ENCODE measurements at regions not wholly inside any gene's neighbourhood (a gene's known extent, or its start where the extent isn't known, plus 50 kb on each side); places are given as distances from the start of the nearest gene placed in this dataset.

GRCh38 chr3:140816372-140817195 is 125.1 kb upstream of the SLC25A36 start:
- no peak overlapping the region for H3K4me3 ChIP-seq (ENCODE audit: low read depth, low read length)
- DNase-seq (ENCODE audit: low read depth) = no peak
- no peak for TF ChIP-seq CTCF (IDR thresholded peaks at IDR 0.05; ENCODE audit: insufficient read depth, low read length)

- no peak overlapping the region for H3K4me3 ChIP-seq (ENCODE audit: low read depth, low read length)
- no peak for DNase-seq (ENCODE audit: low read depth)
- TF ChIP-seq CTCF (IDR thresholded peaks at IDR 0.05; ENCODE audit: insufficient read depth, low read length) = no peak
These were observed 120.1 kb upstream of the SLC25A36 start for GRCh38 chr3:140821493-140821892.

- TF ChIP-seq CTCF (IDR thresholded peaks at IDR 0.05; ENCODE audit: insufficient read depth, low read length) = no peak
- no peak for DNase-seq (ENCODE audit: low read depth)
- no peak overlapping the region for H3K4me3 ChIP-seq (ENCODE audit: low read depth, low read length)
These were observed 119.1 kb upstream of the SLC25A36 start for GRCh38 chr3:140822401-140823047.

GRCh38 chr3:140823106-140823505 is 118.5 kb upstream of the SLC25A36 start:
- H3K4me3 ChIP-seq (ENCODE audit: low read depth, low read length) = no peak overlapping the region
- no peak for DNase-seq (ENCODE audit: low read depth)
- TF ChIP-seq CTCF (IDR thresholded peaks at IDR 0.05; ENCODE audit: insufficient read depth, low read length) = no peak

GRCh38 chr3:140827894-140828293 is 113.7 kb upstream of the SLC25A36 start:
- DNase-seq (ENCODE audit: low read depth) = no peak

GRCh38 chr3:140828585-140828984 is 113.1 kb upstream of the SLC25A36 start:
- no peak overlapping the region for H3K4me3 ChIP-seq (ENCODE audit: low read depth, low read length)
- DNase-seq (ENCODE audit: low read depth) = no peak
- TF ChIP-seq CTCF (IDR thresholded peaks at IDR 0.05; ENCODE audit: insufficient read depth, low read length) = no peak

More at GRCh38 chr3:140827894-140828293, 113.7 kb upstream of the SLC25A36 start:
- no peak for TF ChIP-seq CTCF (IDR thresholded peaks at IDR 0.05; ENCODE audit: insufficient read depth, low read length)
- no peak overlapping the region for H3K4me3 ChIP-seq (ENCODE audit: low read depth, low read length)

Data from fibroblast of the aortic adventitia (primary cell).